HEK293 (cell line): ENCODE measurements at regions not wholly inside any gene's neighbourhood (a gene's known extent, or its start where the extent isn't known, plus 50 kb on each side); places are given as distances from the start of the nearest gene placed in this dataset.

ENCODE experiments used
- CTCF ChIA-PET: fragments of 350-600 bp; formaldehyde crosslinking; extraction: SDS; loops from one replicate; lab custom pipeline; 2021; ENCODE audit warnings: antibody characterized with exemption; lab: Yijun Ruan, JAX
- POLR2A ChIA-PET: fragments of 300-600 bp; formaldehyde crosslinking; extraction: SDS; loops from one replicate; lab custom pipeline; 2020; ENCODE audit warnings: antibody characterized with exemption, inconsistent platforms; lab: Yijun Ruan, JAX
- H3K27ac ChIP-seq: fragments of 200-500 bp; sonication (Bioruptor generic); 2 replicates; pipeline ENCODE4 v1.5.1; 2014; ENCODE audit warnings: low read depth, low read length, control low read depth, inconsistent platforms; ENCODE audit errors: extremely low read depth
- H3K36me3 ChIP-seq, 2 experiments: fragments of 200-500 bp in 1 of 2; sonication (Bioruptor generic) in 1 of 2; 1 replicate in 1 of 2; 2 replicates in 1 of 2; pipeline ENCODE4 v1.5.1; 2014 to 2017; ENCODE audit warnings: inconsistent platforms in 2 of 2, low read length in 2 of 2; ENCODE audit not compliant: control insufficient read depth in 2 of 2, insufficient read depth in 1 of 2
- H3K4me1 ChIP-seq: fragments of 200-500 bp; sonication (Bioruptor generic); 2 replicates; pipeline ENCODE4 v1.5.1; 2014; ENCODE audit warnings: mild to moderate bottlenecking, low read length, inconsistent platforms; ENCODE audit not compliant: control insufficient read depth, insufficient read depth
- H3K4me3 ChIP-seq: 2 replicates; pipeline ENCODE4 v1.5.1; 2011; ENCODE audit warnings: low read depth, mild to moderate bottlenecking, control low read depth, low read length, moderate library complexity
- H3K9me3 ChIP-seq: fragments of 200-500 bp; sonication (Bioruptor generic); 2 replicates; pipeline ENCODE4 v1.5.1; 2014; ENCODE audit warnings: low read depth, low read length, inconsistent platforms; ENCODE audit not compliant: control insufficient read depth, insufficient read depth
- BCL6B ChIP-seq: fragments of 450-650 bp; formaldehyde crosslinking; IDR thresholded peaks from 2 replicates; pipeline ENCODE4 v1.5.1; 2017; ENCODE audit warnings: missing biosample characterization, missing genetic modification characterization
- FEZF1 ChIP-seq: fragments of 450-650 bp; formaldehyde crosslinking; IDR thresholded peaks from 2 replicates; pipeline ENCODE4 v1.5.1; 2016; ENCODE audit warnings: missing biosample characterization, missing genetic modification characterization
- GLI2 ChIP-seq: fragments of 450-650 bp; formaldehyde crosslinking; IDR thresholded peaks from 2 replicates; pipeline ENCODE4; 2017; ENCODE audit warnings: missing biosample characterization, missing genetic modification characterization, low read depth, borderline replicate concordance
- REST ChIP-seq: fragments of 450-650 bp; formaldehyde crosslinking; IDR thresholded peaks from 2 replicates; pipeline ENCODE4 v1.5.1; 2016; ENCODE audit warnings: missing biosample characterization, missing genetic modification characterization
- TRIM28 ChIP-seq: IDR thresholded peaks from 2 replicates; pipeline ENCODE4 v1.6.1; 2011; ENCODE audit warnings: low read length, control low read depth, borderline replicate concordance
- WT1 ChIP-seq: fragments of 450-650 bp; formaldehyde crosslinking; IDR thresholded peaks from 2 replicates; pipeline ENCODE4 v1.5.1; 2016; ENCODE audit warnings: missing biosample characterization, missing genetic modification characterization
- ZNF202 ChIP-seq: fragments of 450-650 bp; formaldehyde crosslinking; IDR thresholded peaks from 2 replicates; pipeline ENCODE4 v1.5.1; 2016; ENCODE audit warnings: missing biosample characterization, missing genetic modification characterization, borderline replicate concordance
- ZNF416 ChIP-seq: fragments of 450-650 bp; formaldehyde crosslinking; IDR thresholded peaks from 2 replicates; pipeline ENCODE4 v1.5.1; 2016; ENCODE audit warnings: missing biosample characterization, missing genetic modification characterization
- ZNF48 ChIP-seq: fragments of 450-650 bp; formaldehyde crosslinking; IDR thresholded peaks from 2 replicates; pipeline ENCODE4 v1.5.1; 2016; ENCODE audit warnings: missing biosample characterization, missing genetic modification characterization
- ZNF561 ChIP-seq: fragments of 450-650 bp; IDR thresholded peaks from 2 replicates; pipeline ENCODE4 v1.5.1; 2018; ENCODE audit warnings: missing biosample characterization, missing genetic modification characterization, borderline replicate concordance
- ZNF571 ChIP-seq: fragments of 450-650 bp; formaldehyde crosslinking; IDR thresholded peaks from 2 replicates; pipeline ENCODE4 v1.5.0; 2017; ENCODE audit warnings: missing biosample characterization, missing genetic modification characterization
- ZNF626 ChIP-seq: fragments of 450-650 bp; sonication (Bioruptor Pico); formaldehyde crosslinking; IDR thresholded peaks from 2 replicates; pipeline ENCODE4 v1.5.1; 2018; ENCODE audit warnings: missing biosample characterization, missing genetic modification characterization, inconsistent platforms
- ZNF658 ChIP-seq: fragments of 450-650 bp; formaldehyde crosslinking; IDR thresholded peaks from 2 replicates; pipeline ENCODE4; 2016; ENCODE audit warnings: missing biosample characterization, missing genetic modification characterization
- ZSCAN16 ChIP-seq: fragments of 450-650 bp; formaldehyde crosslinking; IDR thresholded peaks from 2 replicates; pipeline ENCODE4 v1.5.1; 2016; ENCODE audit warnings: missing biosample characterization, missing genetic modification characterization
- TF ChIP-seq, protein P1 (sequence below): fragments of 450-650 bp; formaldehyde crosslinking; IDR thresholded peaks from 2 replicates; pipeline ENCODE4 v1.5.1; 2016; ENCODE audit warnings: missing biosample characterization, missing genetic modification characterization, borderline replicate concordance
- TF ChIP-seq, protein P2 (sequence below): fragments of 450-650 bp; formaldehyde crosslinking; IDR thresholded peaks from 2 replicates; pipeline ENCODE4 v1.5.1; 2017; ENCODE audit warnings: missing biosample characterization, missing genetic modification characterization

DNA sequence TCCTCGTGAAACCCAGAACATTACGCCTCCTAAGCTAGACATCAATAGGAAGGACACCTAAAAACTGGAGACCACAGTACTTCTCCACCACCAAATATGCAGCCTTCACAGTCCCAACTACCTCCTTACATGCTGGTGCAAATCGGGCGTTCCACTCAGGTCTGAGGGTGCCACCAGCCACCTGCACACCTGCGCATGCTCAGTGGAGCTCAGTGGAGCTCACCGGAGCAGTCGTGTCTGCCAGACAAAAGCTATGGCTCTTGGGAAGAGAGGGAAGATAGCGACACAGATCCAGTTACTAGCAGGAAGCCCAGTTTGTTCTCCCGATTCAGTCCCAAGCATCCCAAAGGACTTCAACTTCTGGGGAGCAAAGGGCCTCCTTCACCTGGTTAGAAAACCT, 237.1 kb downstream of the TSHZ3 start:
- TF ChIP-seq ZNF202 (tag by site-specific recombination) = no peak
- TF ChIP-seq, protein P1, sequence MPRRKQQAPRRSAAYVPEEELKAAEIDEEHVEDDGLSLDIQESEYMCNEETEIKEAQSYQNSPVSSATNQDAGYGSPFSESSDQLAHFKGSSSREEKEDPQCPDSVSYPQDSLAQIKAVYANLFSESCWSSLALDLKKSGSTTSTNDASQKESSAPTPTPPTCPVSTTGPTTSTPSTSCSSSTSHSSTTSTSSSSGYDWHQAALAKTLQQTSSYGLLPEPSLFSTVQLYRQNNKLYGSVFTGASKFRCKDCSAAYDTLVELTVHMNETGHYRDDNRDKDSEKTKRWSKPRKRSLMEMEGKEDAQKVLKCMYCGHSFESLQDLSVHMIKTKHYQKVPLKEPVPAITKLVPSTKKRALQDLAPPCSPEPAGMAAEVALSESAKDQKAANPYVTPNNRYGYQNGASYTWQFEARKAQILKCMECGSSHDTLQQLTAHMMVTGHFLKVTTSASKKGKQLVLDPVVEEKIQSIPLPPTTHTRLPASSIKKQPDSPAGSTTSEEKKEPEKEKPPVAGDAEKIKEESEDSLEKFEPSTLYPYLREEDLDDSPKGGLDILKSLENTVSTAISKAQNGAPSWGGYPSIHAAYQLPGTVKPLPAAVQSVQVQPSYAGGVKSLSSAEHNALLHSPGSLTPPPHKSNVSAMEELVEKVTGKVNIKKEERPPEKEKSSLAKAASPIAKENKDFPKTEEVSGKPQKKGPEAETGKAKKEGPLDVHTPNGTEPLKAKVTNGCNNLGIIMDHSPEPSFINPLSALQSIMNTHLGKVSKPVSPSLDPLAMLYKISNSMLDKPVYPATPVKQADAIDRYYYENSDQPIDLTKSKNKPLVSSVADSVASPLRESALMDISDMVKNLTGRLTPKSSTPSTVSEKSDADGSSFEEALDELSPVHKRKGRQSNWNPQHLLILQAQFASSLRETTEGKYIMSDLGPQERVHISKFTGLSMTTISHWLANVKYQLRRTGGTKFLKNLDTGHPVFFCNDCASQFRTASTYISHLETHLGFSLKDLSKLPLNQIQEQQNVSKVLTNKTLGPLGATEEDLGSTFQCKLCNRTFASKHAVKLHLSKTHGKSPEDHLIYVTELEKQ (tag by site-specific recombination) = no peak
- TF ChIP-seq REST (tag by site-specific recombination) = no peak
- no peak for TF ChIP-seq ZNF658 (tag by site-specific recombination)
- TF ChIP-seq BCL6B (tag by site-specific recombination) = no peak
- TF ChIP-seq ZSCAN16 (tag by site-specific recombination) = no peak
- no peak overlapping the region for H3K27ac ChIP-seq
- H3K4me1 ChIP-seq = peaks cover 16% of the 10 kb centered on the region
- no peaks in the 10 kb centered on the region; a peak in 1 of 3 replicates for H3K36me3 ChIP-seq
- H3K4me3 ChIP-seq = no peak overlapping the region
- POLR2A ChIA-PET = no interaction called here
- CTCF ChIA-PET = interaction anchor here (0.6 to 2.7 kb wide), 2 partner anchors 9 to 58 kb away, joined by 3 to 12 read pairs; no protein-coding TSS in a partner anchor
- no peaks in the 10 kb centered on the region for H3K9me3 ChIP-seq

DNA sequence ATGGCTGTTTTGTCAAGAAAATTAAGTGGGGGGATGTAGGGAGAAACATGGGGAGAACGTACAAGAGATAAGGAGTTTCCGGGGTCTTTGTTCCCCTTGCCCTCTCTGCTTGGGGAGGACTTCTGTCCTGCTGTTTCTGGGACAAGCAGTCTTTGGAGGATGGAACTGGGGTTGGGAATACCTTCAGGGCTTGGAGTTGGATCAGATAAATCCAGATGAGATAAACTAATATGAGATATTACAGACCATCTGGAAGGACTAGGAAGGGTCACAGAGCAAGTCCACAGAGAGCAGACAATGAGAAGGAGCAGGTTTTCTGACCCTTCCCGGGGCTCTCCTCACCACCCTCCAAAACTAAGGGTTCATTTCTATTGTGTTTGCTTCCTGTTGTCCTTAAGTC, 237.5 kb downstream of the TSHZ3 start:
- TF ChIP-seq WT1 (tag by site-specific recombination) = no peak
- no peak for TF ChIP-seq FEZF1 (tag by site-specific recombination)
- TF ChIP-seq ZNF571 (tag by site-specific recombination) = no peak
- TF ChIP-seq, protein P2, sequence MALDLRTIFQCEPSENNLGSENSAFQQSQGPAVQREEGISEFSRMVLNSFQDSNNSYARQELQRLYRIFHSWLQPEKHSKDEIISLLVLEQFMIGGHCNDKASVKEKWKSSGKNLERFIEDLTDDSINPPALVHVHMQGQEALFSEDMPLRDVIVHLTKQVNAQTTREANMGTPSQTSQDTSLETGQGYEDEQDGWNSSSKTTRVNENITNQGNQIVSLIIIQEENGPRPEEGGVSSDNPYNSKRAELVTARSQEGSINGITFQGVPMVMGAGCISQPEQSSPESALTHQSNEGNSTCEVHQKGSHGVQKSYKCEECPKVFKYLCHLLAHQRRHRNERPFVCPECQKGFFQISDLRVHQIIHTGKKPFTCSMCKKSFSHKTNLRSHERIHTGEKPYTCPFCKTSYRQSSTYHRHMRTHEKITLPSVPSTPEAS (tag by site-specific recombination) = no peak
- no peak for TF ChIP-seq GLI2 (tag by site-specific recombination)
- no peak for TF ChIP-seq ZNF202 (tag by site-specific recombination)
- no peak for TF ChIP-seq ZNF48
- TF ChIP-seq TRIM28 = no peak
- TF ChIP-seq ZNF626 (tag by site-specific recombination) = no peak
- TF ChIP-seq ZNF416 (tag by site-specific recombination) = no peak
- no peak for TF ChIP-seq ZNF561
- POLR2A ChIA-PET = no interaction called here
- Histone ChIP-seq H3K4me1 (peaks cover 16% of the 10 kb centered on the region), H3K27ac (no peak overlapping the region), H3K4me3 (no peak overlapping the region), H3K36me3 (no peaks in the 10 kb centered on the region; a peak in 1 of 3 replicates), H3K9me3 (no peaks in the 10 kb centered on the region)
- CTCF ChIA-PET = interaction anchor here (0.5 to 2.7 kb wide), 2 partner anchors 57 to 285 kb away, joined by 3 to 12 read pairs; no protein-coding TSS in a partner anchor
